ENCODE measurements at regions not wholly inside any gene's neighbourhood (a gene's known extent, or its start where the extent isn't known, plus 50 kb on each side); places are given as distances from the start of the nearest gene placed in this dataset.
A peak's percentile ranks its signal among the peaks of the same experiment; 100 is the strongest.

DNA sequence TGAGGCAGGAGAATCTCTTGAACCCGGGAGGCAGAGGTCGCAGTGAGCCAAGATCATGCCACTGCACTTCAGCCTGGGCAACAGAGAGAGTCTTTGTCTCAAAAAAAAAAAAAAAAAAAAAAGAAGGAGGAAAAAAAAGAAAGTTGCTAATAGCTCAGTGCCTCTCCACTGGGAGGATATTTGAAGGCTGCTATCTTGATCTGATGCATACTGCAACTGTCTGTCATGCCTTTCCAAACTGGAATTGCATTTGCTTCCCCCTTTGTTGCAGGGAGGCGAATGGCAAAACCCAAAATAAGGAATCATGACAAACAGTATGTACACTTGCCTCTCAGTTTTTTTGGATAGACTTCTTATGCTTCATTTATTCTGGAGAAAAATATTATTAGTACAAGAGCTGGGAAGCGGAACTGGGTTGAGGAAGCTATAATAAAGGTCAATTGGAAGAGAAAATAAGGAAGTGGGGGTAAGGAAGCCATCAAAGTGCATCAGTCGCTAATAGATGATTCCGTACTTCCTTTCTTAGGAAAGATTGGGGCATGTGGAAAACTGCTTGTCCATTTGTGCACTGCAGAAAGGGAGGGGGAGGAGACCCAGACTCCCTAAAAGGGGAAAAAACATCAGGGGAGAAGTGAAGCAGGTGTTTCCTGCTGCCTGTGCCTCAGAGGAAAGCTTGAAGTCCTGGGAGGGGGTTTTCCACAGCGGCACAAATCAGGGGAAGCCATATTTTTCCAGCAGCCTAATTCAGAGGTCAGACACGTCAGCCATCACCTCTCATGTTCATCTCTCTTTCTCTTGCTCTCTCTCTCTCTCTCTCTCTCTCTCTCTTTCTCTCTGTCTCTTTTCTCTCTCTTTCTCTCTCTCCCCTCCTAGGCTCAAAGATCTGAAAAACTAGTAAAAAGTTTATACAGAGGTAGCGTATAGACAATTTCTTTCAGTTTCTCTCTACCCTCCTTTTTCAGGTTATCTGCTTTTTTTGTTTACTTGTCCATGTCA lies 301.4 kb upstream of the TNP1 start:
- Mint-ChIP-seq H3K4me3 (peak overlapping the region in 1 of 3 donors; percentile 14), H3K36me3 (no peaks in the 10 kb centered on the region), H3K27me3 (peaks cover 3 to 8% of the 10 kb centered on the region in 2 donors), H3K9me3 (peaks cover 0 to 5% (median 0%) of the 10 kb centered on the region in 3 donors), H3K4me1 (peaks cover 17 to 23% (median 18%) of the 10 kb centered on the region in 3 donors), H3K27ac (no peak overlapping the region)
- Histone ChIP-seq H3K36me3 (ENCODE audit: control insufficient read depth in 2 of 2, extremely low read depth in 1 of 2, insufficient read depth in 1 of 2, low read length in 1 of 2) (no peaks in the 10 kb centered on the region), H3K4me3 (ENCODE audit: control insufficient read depth in 1 of 2, extremely low read depth in 1 of 2, low read length in 1 of 2) (no peak overlapping the region), H3K27ac (ENCODE audit: low read length) (no peak overlapping the region), H3K27me3 (replicated peaks in 1 of 2; ENCODE audit: control insufficient read depth in 2 of 2, extremely low read depth in 1 of 2, insufficient read depth in 2 of 2, low read length in 1 of 2) (peaks cover 0 to 2% of the 10 kb centered on the region in 2 experiments), H3K9me3 (no peaks in the 10 kb centered on the region), H3K4me1 (ENCODE audit: control insufficient read depth in 1 of 2, extremely low read depth in 1 of 2, insufficient read depth in 2 of 2, low read length in 2 of 2) (peaks cover 3% of the 10 kb centered on the region in 2 experiments)
- no peak for DNase-seq
- POLR2A ChIA-PET, result no interaction called here
- ATAC-seq (replicated peaks in 1 of 4), result no peak
- CTCF ChIA-PET, result interaction anchor here in 1 of 2 donors (0.6 to 0.7 kb wide), 2 partner anchors 478 to 713 kb away, joined by 3 to 5 read pairs; no protein-coding TSS in a partner anchor
- 61% methylated on average over 4 of the region's 9 CpGs for WGBS (ENCODE audit: insufficient coverage)

DNA sequence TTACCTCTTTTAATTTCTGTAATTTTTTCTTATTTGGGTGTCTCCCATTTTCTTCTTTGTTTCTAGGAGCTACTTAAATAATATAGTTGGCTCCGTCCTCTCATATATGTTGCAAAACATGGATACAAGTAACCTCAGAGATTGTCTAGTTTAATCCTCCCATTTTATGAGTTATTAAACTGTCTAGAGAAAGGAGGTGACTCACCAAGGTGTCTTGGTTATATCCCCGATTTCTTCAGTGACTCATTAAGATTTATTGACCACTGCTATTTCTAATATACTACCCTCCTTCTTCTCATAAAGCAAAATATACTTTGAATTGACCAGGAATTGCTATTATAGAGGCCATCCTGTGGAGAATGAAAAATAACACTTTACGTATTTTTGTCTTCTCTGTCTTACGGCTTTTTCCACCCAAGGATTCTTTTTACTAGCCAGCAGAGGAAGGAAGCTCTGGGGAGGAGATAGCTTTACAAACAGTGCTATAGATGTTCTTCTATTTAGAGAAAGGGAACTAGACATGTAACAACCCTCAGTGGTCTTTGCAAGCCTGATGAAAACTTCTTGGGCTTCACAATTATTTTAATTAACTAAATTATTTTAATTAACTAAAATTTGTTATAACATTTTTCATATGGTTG lies 300.4 kb upstream of the TNP1 start:
- H3K36me3 ChIP-seq (ENCODE audit: control insufficient read depth in 2 of 2, extremely low read depth in 1 of 2, insufficient read depth in 1 of 2, low read length in 1 of 2), result no peaks in the 10 kb centered on the region
- no CpG with 5 or more reads among the region's 4 CpGs for WGBS (ENCODE audit: insufficient coverage)
- no peak overlapping the region for H3K4me3 ChIP-seq (ENCODE audit: control insufficient read depth in 1 of 2, extremely low read depth in 1 of 2, low read length in 1 of 2)
- H3K27me3 ChIP-seq (replicated peaks in 1 of 2; ENCODE audit: control insufficient read depth in 2 of 2, extremely low read depth in 1 of 2, insufficient read depth in 2 of 2, low read length in 1 of 2), result peaks cover 0 to 2% of the 10 kb centered on the region in 2 experiments
- H3K4me1 ChIP-seq (ENCODE audit: control insufficient read depth in 1 of 2, extremely low read depth in 1 of 2, insufficient read depth in 2 of 2, low read length in 2 of 2), result peaks cover 3% of the 10 kb centered on the region in 2 experiments
- ChIA-PET CTCF (interaction anchor here (0.6 to 0.9 kb wide), 3 partner anchors 16 to 714 kb away, joined by 3 to 5 read pairs (median 3); no protein-coding TSS in a partner anchor), POLR2A (no interaction called here)
- H3K9me3 ChIP-seq, result no peaks in the 10 kb centered on the region
- H3K36me3 Mint-ChIP-seq, result no peaks in the 10 kb centered on the region
- H3K4me3 Mint-ChIP-seq, result no peak overlapping the region
- no peak for DNase-seq
- H3K4me1 Mint-ChIP-seq, result peaks cover 17 to 23% (median 18%) of the 10 kb centered on the region in 3 donors
- H3K27me3 Mint-ChIP-seq, result peaks cover 3 to 8% of the 10 kb centered on the region in 2 donors
- H3K9me3 Mint-ChIP-seq, result peaks cover 0 to 5% (median 0%) of the 10 kb centered on the region in 3 donors
- no peak overlapping the region for H3K27ac Mint-ChIP-seq
- ATAC-seq (replicated peaks in 1 of 4), result no peak
- H3K27ac ChIP-seq (ENCODE audit: low read length), result no peak overlapping the region

DNA sequence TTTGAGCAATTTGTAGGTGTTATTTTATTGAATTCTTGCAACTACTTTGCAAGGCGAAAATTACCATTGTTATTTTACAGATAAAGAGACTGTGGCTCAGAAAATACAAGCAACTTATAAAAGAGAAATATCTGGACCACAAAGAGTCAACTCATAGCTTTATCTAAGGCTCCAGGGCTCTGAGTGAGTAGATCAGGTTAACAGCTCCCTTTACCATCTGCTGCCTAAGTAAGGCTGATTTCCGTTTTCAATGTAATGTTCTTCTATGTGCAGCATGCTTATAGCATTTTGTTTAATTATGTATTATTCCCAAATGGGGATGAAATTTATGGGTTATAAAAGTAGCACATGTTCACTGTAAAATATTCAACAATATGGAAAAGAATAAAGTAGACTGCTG lies 299.1 kb upstream of the TNP1 start:
- no peaks in the 10 kb centered on the region for H3K9me3 ChIP-seq
- Mint-ChIP-seq H3K9me3 (no peaks in the 10 kb centered on the region), H3K36me3 (no peaks in the 10 kb centered on the region), H3K27me3 (peaks cover 3 to 8% of the 10 kb centered on the region in 2 donors), H3K4me1 (peaks cover 17 to 23% (median 18%) of the 10 kb centered on the region in 3 donors), H3K27ac (no peak overlapping the region), H3K4me3 (no peak overlapping the region)
- H3K36me3 ChIP-seq (ENCODE audit: control insufficient read depth in 2 of 2, extremely low read depth in 1 of 2, insufficient read depth in 1 of 2, low read length in 1 of 2), result no peaks in the 10 kb centered on the region
- CTCF ChIA-PET, result no interaction called here
- peaks cover 0 to under 1% of the 10 kb centered on the region in 2 experiments for H3K27me3 ChIP-seq (replicated peaks in 1 of 2; ENCODE audit: control insufficient read depth in 2 of 2, extremely low read depth in 1 of 2, insufficient read depth in 2 of 2, low read length in 1 of 2)
- H3K27ac ChIP-seq (ENCODE audit: low read length), result no peak overlapping the region
- WGBS (ENCODE audit: insufficient coverage), result no CpG with 5 or more reads among the region's 2 CpGs
- POLR2A ChIA-PET, result no interaction called here
- DNase-seq (no peak), ATAC-seq (replicated peaks in 1 of 4) (no peak)
- H3K4me3 ChIP-seq (ENCODE audit: control insufficient read depth in 1 of 2, extremely low read depth in 1 of 2, low read length in 1 of 2), result no peak overlapping the region
- H3K4me1 ChIP-seq (ENCODE audit: control insufficient read depth in 1 of 2, extremely low read depth in 1 of 2, insufficient read depth in 2 of 2, low read length in 2 of 2), result peaks cover 3% of the 10 kb centered on the region in 2 experiments

DNA sequence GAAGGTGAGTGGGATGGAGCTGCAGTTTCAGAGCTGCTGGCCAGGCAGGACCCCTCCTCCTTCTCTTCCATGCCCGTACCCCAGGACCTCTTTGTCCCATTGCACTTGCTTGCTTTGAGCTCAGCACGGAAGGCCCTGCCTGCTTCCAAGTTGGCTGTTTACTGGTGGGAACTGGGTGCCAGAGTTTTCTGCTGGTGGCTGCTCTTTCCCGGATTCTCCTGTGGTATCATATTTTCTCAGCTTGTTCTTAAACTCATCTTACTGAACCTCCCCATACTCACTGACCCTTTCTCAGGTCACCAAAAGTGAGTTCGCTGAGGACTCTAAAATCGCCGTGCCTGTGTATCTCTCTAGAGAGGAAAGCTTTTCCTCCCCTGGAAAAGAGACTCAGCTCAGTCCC lies 297.7 kb upstream of the TNP1 start:
- no peaks in the 10 kb centered on the region for H3K36me3 ChIP-seq (ENCODE audit: control insufficient read depth in 2 of 2, extremely low read depth in 1 of 2, insufficient read depth in 1 of 2, low read length in 1 of 2)
- H3K36me3 Mint-ChIP-seq, result no peaks in the 10 kb centered on the region
- peaks cover 3 to 8% of the 10 kb centered on the region in 2 donors for H3K27me3 Mint-ChIP-seq
- H3K4me3 Mint-ChIP-seq, result no peak overlapping the region
- no peak for ATAC-seq (replicated peaks in 1 of 4)
- H3K9me3 Mint-ChIP-seq, result no peaks in the 10 kb centered on the region
- no peaks in the 10 kb centered on the region for H3K9me3 ChIP-seq
- CTCF ChIA-PET, result no interaction called here
- no peaks in the 10 kb centered on the region for H3K27me3 ChIP-seq (replicated peaks in 1 of 2; ENCODE audit: control insufficient read depth in 2 of 2, extremely low read depth in 1 of 2, insufficient read depth in 2 of 2, low read length in 1 of 2)
- DNase-seq, result no peak
- 100% methylated on average over 3 of the region's 6 CpGs for WGBS (ENCODE audit: insufficient coverage)
- H3K27ac ChIP-seq (ENCODE audit: low read length), result no peak overlapping the region
- POLR2A ChIA-PET, result no interaction called here
- H3K4me3 ChIP-seq (ENCODE audit: control insufficient read depth in 1 of 2, extremely low read depth in 1 of 2, low read length in 1 of 2), result no peak overlapping the region
- peaks cover under 1 to 3% of the 10 kb centered on the region in 2 experiments for H3K4me1 ChIP-seq (ENCODE audit: control insufficient read depth in 1 of 2, extremely low read depth in 1 of 2, insufficient read depth in 2 of 2, low read length in 2 of 2)
- peaks cover 14 to 17% (median 14%) of the 10 kb centered on the region in 3 donors for H3K4me1 Mint-ChIP-seq
- no peak overlapping the region for H3K27ac Mint-ChIP-seq

DNA sequence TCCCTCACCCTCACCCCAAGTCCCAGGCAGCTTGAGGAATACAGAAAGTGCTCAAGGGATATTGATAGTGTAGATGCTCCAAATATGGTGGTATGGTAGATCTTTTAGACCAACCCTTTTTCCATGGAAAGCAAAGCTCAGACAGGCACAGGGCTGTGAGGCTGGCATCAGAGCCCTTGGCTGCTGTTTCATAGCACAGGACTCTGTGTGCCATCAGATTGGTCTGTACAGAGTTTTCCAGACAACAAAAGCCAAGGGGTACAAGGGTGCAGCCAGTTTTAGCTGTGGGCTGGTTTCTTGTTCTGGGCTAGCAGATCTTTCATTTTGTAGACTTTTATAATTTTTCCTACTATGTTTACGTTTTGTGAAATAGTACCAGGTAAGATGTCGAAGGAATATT lies 296.9 kb upstream of the TNP1 start:
- Histone ChIP-seq H3K27me3 (replicated peaks in 1 of 2; ENCODE audit: control insufficient read depth in 2 of 2, extremely low read depth in 1 of 2, insufficient read depth in 2 of 2, low read length in 1 of 2) (no peaks in the 10 kb centered on the region), H3K9me3 (no peaks in the 10 kb centered on the region), H3K4me3 (ENCODE audit: control insufficient read depth in 1 of 2, extremely low read depth in 1 of 2, low read length in 1 of 2) (no peak overlapping the region), H3K27ac (ENCODE audit: low read length) (no peak overlapping the region), H3K36me3 (ENCODE audit: control insufficient read depth in 2 of 2, extremely low read depth in 1 of 2, insufficient read depth in 1 of 2, low read length in 1 of 2) (no peaks in the 10 kb centered on the region), H3K4me1 (ENCODE audit: control insufficient read depth in 1 of 2, extremely low read depth in 1 of 2, insufficient read depth in 2 of 2, low read length in 2 of 2) (peaks cover 0 to 3% of the 10 kb centered on the region in 2 experiments)
- H3K27me3 Mint-ChIP-seq, result peaks cover 3 to 7% of the 10 kb centered on the region in 2 donors
- no peak overlapping the region for H3K27ac Mint-ChIP-seq
- ChIA-PET POLR2A (no interaction called here), CTCF (no interaction called here)
- no peaks in the 10 kb centered on the region for H3K9me3 Mint-ChIP-seq
- DNase-seq (no peak), ATAC-seq (replicated peaks in 1 of 4) (no peak)
- WGBS (ENCODE audit: insufficient coverage), result no CpG with 5 or more reads among the region's 2 CpGs
- H3K36me3 Mint-ChIP-seq, result no peaks in the 10 kb centered on the region
- H3K4me1 Mint-ChIP-seq, result peaks cover 6 to 9% (median 7%) of the 10 kb centered on the region in 3 donors
- H3K4me3 Mint-ChIP-seq, result no peak overlapping the region

DNA sequence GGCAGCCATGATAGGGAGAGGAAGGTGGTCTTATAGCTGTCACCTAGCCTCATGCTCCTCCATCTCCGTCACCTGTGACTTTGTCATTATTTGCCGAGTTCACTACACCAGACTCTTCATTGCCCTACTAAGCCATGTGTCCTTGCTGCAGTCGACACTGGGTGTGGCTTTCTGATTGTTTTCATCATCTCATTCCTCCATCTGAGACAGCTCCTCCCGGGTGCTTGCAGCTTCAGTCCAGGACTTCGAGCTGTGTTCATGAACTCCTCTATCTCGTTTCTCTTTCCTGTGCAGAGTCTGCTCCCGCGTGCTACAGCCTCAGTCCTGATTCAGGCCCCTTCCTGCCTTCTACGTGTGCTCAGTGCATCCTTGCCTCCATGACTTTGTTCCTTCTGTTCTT lies 295.1 kb upstream of the TNP1 start:
- no peaks in the 10 kb centered on the region for H3K27me3 Mint-ChIP-seq
- no peaks in the 10 kb centered on the region for H3K36me3 Mint-ChIP-seq
- no peak for DNase-seq
- POLR2A ChIA-PET, result no interaction called here
- Histone ChIP-seq H3K27ac (ENCODE audit: low read length) (no peak overlapping the region), H3K27me3 (replicated peaks in 1 of 2; ENCODE audit: control insufficient read depth in 2 of 2, extremely low read depth in 1 of 2, insufficient read depth in 2 of 2, low read length in 1 of 2) (no peaks in the 10 kb centered on the region), H3K4me1 (ENCODE audit: control insufficient read depth in 1 of 2, extremely low read depth in 1 of 2, insufficient read depth in 2 of 2, low read length in 2 of 2) (no peaks in the 10 kb centered on the region), H3K36me3 (ENCODE audit: control insufficient read depth in 2 of 2, extremely low read depth in 1 of 2, insufficient read depth in 1 of 2, low read length in 1 of 2) (no peaks in the 10 kb centered on the region), H3K9me3 (no peaks in the 10 kb centered on the region), H3K4me3 (ENCODE audit: control insufficient read depth in 1 of 2, extremely low read depth in 1 of 2, low read length in 1 of 2) (no peak overlapping the region)
- no peaks in the 10 kb centered on the region for H3K9me3 Mint-ChIP-seq
- no peak for ATAC-seq (replicated peaks in 1 of 4)
- H3K4me1 Mint-ChIP-seq, result no peaks in the 10 kb centered on the region
- no peak overlapping the region for H3K4me3 Mint-ChIP-seq
- CTCF ChIA-PET, result no interaction called here
- 76% methylated on average over 8 of the region's 9 CpGs for WGBS (ENCODE audit: insufficient coverage)
- H3K27ac Mint-ChIP-seq, result no peak overlapping the region
